Large intestine (tissue), 3 donors: ENCODE measurements at regions not wholly inside any gene's neighbourhood (a gene's known extent, or its start where the extent isn't known, plus 50 kb on each side); places are given as distances from the start of the nearest gene placed in this dataset.
"Not testable (repeated sequence)": the region's sequence is repeated elsewhere in the genome, so short reads cannot be mapped to it uniquely, and the experiment has no call there.

Experiments used
- DNase-seq, 2 donors: peaks; one replicate each; pipeline versions ENCODE4 v3.0.0 to v3.0.0-alpha.2; 2013
- H3K27ac ChIP-seq: one replicate; pipeline ENCODE4 v1.5.1; 2013; ENCODE audit warnings: low read length
- H3K27me3 ChIP-seq: 2 replicates; pipeline ENCODE4 v1.6.1; 2013; ENCODE audit warnings: low read length; ENCODE audit not compliant: control insufficient read depth, insufficient read depth
- H3K36me3 ChIP-seq: 2 replicates; pipeline ENCODE4 v1.6.1; 2013; ENCODE audit warnings: low read length; ENCODE audit not compliant: control insufficient read depth, insufficient read depth
- H3K4me1 ChIP-seq: one replicate; pipeline ENCODE4 v1.6.1; 2013; ENCODE audit warnings: low read length; ENCODE audit not compliant: control insufficient read depth, insufficient read depth
- H3K4me3 ChIP-seq: one replicate; pipeline ENCODE4 v1.5.1; 2013; ENCODE audit warnings: low read length
- H3K9me3 ChIP-seq: one replicate; pipeline ENCODE4 v1.6.1; 2013; ENCODE audit warnings: mild to moderate bottlenecking, low read depth, low read length, moderate library complexity; ENCODE audit not compliant: control insufficient read depth
- WGBS: methylation state at CpG from one replicate; pipeline ENCODE4 v1.1.5; 2013; ENCODE audit warnings: low lambda C conversion rate; ENCODE audit not compliant: insufficient coverage; 5-methylcytosine and 5-hydroxymethylcytosine counted together

- Histone ChIP-seq H3K4me1 (no peaks in the 10 kb centered on the region), H3K27me3 (no peaks in the 10 kb centered on the region), H3K36me3 (no peaks in the 10 kb centered on the region), H3K4me3 (no peak overlapping the region), H3K27ac (no peak overlapping the region), H3K9me3 (no peaks in the 10 kb centered on the region)
- WGBS: no CpG with 5 or more reads among the region's 5 CpGs
- no peak for DNase-seq
Measured at GRCh38 chr18:21963336-21963735, 206.1 kb upstream of the GATA6 start.

GRCh38 chr18:21968338-21968737, 201.1 kb upstream of the GATA6 start:
- no peak overlapping the region for H3K4me3 ChIP-seq
- WGBS: no CpG with 5 or more reads among the region's 4 CpGs
- no peak overlapping the region for H3K27ac ChIP-seq
- DNase-seq: no peak
- H3K4me1 ChIP-seq: no peaks in the 10 kb centered on the region
- H3K36me3 ChIP-seq: no peaks in the 10 kb centered on the region
- no peaks in the 10 kb centered on the region for H3K27me3 ChIP-seq
- H3K9me3 ChIP-seq: no peaks in the 10 kb centered on the region

- no CpG with 5 or more reads among the region's 7 CpGs for WGBS
- Histone ChIP-seq H3K36me3 (no peaks in the 10 kb centered on the region), H3K9me3 (no peaks in the 10 kb centered on the region), H3K27ac (no peak overlapping the region), H3K4me1 (no peaks in the 10 kb centered on the region), H3K27me3 (no peaks in the 10 kb centered on the region), H3K4me3 (no peak overlapping the region)
- no peak for DNase-seq
Measured at GRCh38 chr18:21972281-21972680, 197.1 kb upstream of the GATA6 start.

DNA sequence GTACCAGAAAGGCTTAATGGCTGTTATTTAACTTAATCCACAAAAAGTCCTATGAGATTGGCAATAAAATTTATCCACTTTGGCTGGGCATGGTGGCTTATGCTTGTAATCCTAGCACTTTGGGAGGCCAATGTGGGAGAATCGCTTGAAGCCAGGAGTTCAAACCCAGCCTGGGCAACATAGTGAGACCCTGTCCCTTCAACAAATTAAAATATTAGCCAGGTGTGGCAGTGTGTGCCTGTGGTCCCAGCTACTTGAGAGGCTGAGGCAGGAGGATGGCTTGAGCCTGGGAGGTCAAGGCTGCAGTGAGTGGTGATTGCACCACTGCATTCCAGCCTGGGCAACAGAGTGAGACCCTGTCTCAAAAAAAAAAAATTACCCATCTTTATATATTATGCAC, 193.4 kb upstream of the GATA6 start:
- not testable (repeated sequence) for H3K27ac ChIP-seq, DNase-seq, H3K9me3 ChIP-seq, H3K36me3 ChIP-seq, H3K4me3 ChIP-seq, H3K4me1 ChIP-seq, H3K27me3 ChIP-seq
- WGBS: no CpG with 5 or more reads among the region's 1 CpG

DNA sequence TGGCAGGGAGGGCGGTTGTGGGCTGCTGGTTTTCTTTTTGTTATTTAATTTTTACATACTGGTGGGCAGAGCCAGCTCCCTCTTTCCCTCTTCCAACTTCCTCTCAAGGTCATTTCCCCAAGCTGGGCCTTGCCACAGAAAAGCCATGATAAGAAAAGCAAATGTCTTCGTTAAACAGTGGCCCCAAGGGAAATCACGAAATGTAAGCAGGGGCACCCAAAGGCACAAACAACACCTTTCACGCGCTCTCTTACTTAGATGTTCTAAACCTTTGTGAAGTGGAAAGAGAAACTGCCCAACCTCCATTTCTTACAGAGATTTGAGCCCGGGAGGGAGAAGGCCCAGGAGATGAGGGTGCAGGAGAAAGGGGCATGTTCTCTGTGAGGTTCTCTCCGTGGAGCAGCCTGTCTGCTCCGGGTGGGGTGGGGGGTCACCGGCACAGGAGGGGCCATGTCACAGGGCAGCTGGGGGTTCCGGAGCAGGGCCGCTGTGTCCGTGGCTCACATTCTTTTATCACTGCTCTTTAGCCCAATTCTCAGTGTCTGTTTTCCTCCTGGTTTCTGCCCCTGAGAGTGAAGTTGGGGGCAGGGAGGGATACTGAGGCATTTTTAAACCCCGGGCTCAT, 190.7 kb upstream of the GATA6 start:
- 80% methylated on average over 1 of the region's 13 CpGs for WGBS
- Histone ChIP-seq H3K9me3 (peaks cover 4% of the 10 kb centered on the region), H3K4me3 (peak overlapping the region; percentile 2), H3K27me3 (no peaks in the 10 kb centered on the region), H3K27ac (no peak overlapping the region), H3K36me3 (no peaks in the 10 kb centered on the region), H3K4me1 (peaks cover 5% of the 10 kb centered on the region)
- DNase-seq: no peak

DNA sequence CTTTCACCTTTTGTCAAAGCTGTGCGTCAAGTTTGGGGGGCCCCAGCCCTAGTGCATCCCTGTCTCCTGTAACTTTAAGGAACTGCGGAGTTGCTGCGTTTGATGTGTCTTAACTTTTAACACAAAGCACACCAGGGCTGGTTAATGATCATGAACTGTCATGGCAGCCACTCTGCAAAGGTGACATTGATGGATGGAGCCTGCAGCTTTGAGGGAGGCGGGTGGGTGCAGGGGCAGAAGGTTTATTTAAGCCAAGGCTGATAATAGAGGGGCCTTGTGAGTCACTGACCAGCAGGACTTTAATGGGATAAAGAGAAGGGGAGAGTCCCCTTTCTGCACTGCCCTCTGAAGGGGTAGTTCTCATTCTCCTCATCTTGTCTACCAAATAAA, 190.2 kb upstream of the GATA6 start:
- no CpG with 5 or more reads among the region's 4 CpGs for WGBS
- Histone ChIP-seq H3K4me1 (peaks cover 5% of the 10 kb centered on the region), H3K27me3 (no peaks in the 10 kb centered on the region), H3K36me3 (no peaks in the 10 kb centered on the region), H3K27ac (no peak overlapping the region), H3K9me3 (peaks cover 4% of the 10 kb centered on the region), H3K4me3 (peak overlapping the region; percentile 2)
- no peak for DNase-seq

DNA sequence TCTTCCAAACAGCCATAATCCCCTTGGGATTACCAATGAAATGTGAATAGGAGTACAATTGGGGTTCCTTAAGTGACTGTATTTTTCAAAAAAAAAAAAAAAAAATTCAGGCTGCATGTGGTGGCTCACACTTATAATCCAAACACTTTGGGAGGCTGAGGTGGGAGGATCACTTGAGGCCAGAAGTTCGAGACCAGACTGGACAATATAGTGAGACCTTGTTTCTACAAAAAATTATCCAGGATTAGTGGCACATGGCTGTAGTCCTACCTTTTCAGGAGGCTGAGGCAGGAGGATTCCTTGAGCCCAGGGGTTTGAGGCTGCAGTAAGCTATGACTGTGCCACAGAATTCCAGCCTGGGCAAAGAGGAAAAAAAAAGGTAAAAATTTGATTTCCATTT, 189.6 kb upstream of the GATA6 start:
- WGBS: no CpG with 5 or more reads among the region's 1 CpG
- H3K36me3 ChIP-seq: no peaks in the 10 kb centered on the region
- no peak overlapping the region for H3K4me3 ChIP-seq
- H3K4me1 ChIP-seq: peaks cover 5% of the 10 kb centered on the region
- peaks cover 4% of the 10 kb centered on the region for H3K9me3 ChIP-seq
- no peaks in the 10 kb centered on the region for H3K27me3 ChIP-seq
- no peak overlapping the region for H3K27ac ChIP-seq
- no peak for DNase-seq

DNA sequence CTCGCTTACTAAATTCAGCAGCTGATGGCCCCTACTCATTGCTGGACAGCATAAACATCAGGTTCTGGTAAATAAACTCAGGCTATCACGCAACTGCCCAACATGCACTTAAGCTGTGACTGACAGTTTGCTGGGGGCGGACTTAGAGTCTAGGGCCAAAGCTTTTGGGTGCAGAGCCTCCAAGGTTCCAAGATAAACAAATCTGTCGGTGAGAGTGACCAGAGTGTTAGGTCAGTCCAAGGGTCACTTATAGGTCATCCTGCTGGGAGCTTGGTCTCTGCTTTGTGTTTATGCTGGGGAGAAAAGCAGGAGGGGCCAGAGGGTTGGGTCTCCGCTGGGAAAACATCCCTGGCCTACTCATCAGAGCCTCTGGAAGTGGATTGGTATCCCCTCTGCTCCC, 188.6 kb upstream of the GATA6 start:
- Histone ChIP-seq H3K4me3 (no peak overlapping the region), H3K27ac (no peak overlapping the region), H3K4me1 (peaks cover 5% of the 10 kb centered on the region), H3K36me3 (no peaks in the 10 kb centered on the region), H3K9me3 (peaks cover 4% of the 10 kb centered on the region), H3K27me3 (no peaks in the 10 kb centered on the region)
- WGBS: no CpG with 5 or more reads among the region's 5 CpGs
- DNase-seq: no peak

DNA sequence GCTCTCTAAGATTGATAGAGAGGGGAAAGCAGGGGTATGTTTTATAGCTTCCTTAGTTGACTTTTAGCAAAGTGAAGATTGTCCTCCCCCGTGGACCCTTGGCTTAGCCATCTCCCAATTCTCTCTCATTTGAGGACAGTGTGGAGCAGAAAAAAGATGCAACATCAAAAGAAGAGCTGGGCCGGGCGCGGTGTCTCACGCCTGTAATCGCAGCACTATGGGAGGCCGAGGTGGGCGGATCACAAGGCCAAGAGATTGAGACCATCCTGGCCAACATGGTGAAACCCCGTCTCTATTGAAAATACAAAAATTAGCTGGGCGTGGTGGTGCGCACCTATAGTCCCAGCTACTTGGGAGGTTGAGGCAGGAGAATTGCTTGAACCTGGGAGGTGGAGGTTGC, 187.9 kb upstream of the GATA6 start:
- DNase-seq, H3K4me3 ChIP-seq, H3K27me3 ChIP-seq, H3K36me3 ChIP-seq, H3K9me3 ChIP-seq, H3K4me1 ChIP-seq, H3K27ac ChIP-seq: not testable (repeated sequence)
- WGBS: no CpG with 5 or more reads among the region's 11 CpGs

DNA sequence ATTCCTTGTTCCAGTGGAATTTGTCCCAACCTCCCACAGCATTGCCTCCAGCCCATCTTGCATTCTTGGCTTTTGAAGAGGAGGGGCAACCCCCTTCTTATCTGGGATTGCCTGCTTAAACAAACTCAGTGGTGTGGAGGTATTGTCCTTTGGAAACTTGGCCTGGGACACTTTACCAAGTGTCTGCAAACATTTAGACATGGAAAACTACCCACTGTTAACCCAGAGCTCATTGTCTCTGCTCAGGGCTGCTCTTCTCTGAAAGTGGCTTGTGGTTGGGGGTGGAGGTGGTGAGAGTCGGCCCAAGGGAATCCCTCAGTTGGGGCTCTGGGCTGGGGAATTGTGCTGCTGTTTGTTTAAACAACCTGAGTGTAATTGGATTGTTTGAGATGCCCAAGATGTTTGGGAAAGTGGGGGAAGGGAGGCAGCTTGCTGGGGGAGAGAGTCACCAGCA, 178.3 kb upstream of the GATA6 start:
- no CpG with 5 or more reads among the region's 1 CpG for WGBS
- Histone ChIP-seq H3K9me3 (no peaks in the 10 kb centered on the region), H3K4me1 (peaks cover 13% of the 10 kb centered on the region), H3K36me3 (no peaks in the 10 kb centered on the region), H3K27ac (peak overlapping the region; percentile 33), H3K27me3 (no peaks in the 10 kb centered on the region), H3K4me3 (no peak overlapping the region)
- DNase-seq: no peak

DNA sequence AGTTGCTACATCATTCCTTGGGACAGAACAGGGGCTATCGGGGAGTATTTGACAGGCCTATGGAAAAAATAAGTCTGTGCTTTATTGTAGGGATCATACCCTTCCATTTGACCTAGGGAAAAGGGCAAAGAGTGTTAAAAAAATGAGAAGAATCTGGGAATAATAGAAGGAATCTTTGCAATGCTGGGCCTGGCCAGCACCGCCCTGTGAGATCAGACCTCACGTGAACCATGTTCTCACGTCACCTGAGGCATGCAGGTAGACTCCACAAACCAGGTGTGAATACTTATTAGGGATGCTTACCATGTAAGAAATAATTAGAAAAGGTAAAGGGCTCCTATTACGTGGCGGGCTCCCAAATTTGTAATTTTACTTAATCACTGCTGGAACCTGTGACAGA, 177.5 kb upstream of the GATA6 start:
- H3K9me3 ChIP-seq: no peaks in the 10 kb centered on the region
- DNase-seq: peak; percentile 45 to 53
- peak overlapping the region; percentile 33 for H3K27ac ChIP-seq
- H3K27me3 ChIP-seq: no peaks in the 10 kb centered on the region
- H3K4me3 ChIP-seq: no peak overlapping the region
- H3K36me3 ChIP-seq: no peaks in the 10 kb centered on the region
- WGBS: no CpG with 5 or more reads among the region's 6 CpGs
- peaks cover 19% of the 10 kb centered on the region for H3K4me1 ChIP-seq
